NOMO-1 treated with dmso at 0.1 percent for 144 hours (cell line): ENCODE measurements at regions not wholly inside any gene's neighbourhood (a gene's known extent, or its start where the extent isn't known, plus 50 kb on each side); places are given as distances from the start of the nearest gene placed in this dataset.

Source experiments
- DNase-seq: peaks from one replicate; lab custom pipeline; 2025; ENCODE audit not compliant: unreplicated experiment; lab: John Stamatoyannopoulos, UW

GRCh38 chr11:97361812-97362378 is 972.1 kb downstream of the JRKL start:
- no peak for DNase-seq

- no peak for DNase-seq
Observed at GRCh38 chr11:97363331-97363730, 973.5 kb downstream of the JRKL start.

- DNase-seq, result no peak
Observed at GRCh38 chr11:97364047-97364446, 974.2 kb downstream of the JRKL start.

- DNase-seq, result no peak
Observed at GRCh38 chr11:97367406-97368083, 977.7 kb downstream of the JRKL start.

- no peak for DNase-seq
Observed at GRCh38 chr11:97389270-97389669, 999.5 kb downstream of the JRKL start.

GRCh38 chr11:97398246-97398645 is 1008.4 kb downstream of the JRKL start:
- no peak for DNase-seq

- no peak for DNase-seq
Observed at GRCh38 chr11:97409141-97409540, 1019.3 kb downstream of the JRKL start.

- no peak for DNase-seq
Observed at GRCh38 chr11:97414801-97415200, 1025.0 kb downstream of the JRKL start.

GRCh38 chr11:97419729-97420128 is 1029.9 kb downstream of the JRKL start:
- no peak for DNase-seq

GRCh38 chr11:97428247-97428790 is 1038.5 kb downstream of the JRKL start:
- DNase-seq, result no peak

GRCh38 chr11:97430877-97431276 is 1041.1 kb downstream of the JRKL start:
- DNase-seq, result no peak

GRCh38 chr11:97432926-97433325 is 1043.1 kb downstream of the JRKL start:
- DNase-seq, result no peak

GRCh38 chr11:97445561-97445960 is 1055.7 kb downstream of the JRKL start:
- DNase-seq, result no peak

- no peak for DNase-seq
Observed at GRCh38 chr11:97451441-97451840, 1061.6 kb downstream of the JRKL start.

- DNase-seq, result no peak
Observed at GRCh38 chr11:97454988-97455387, 1065.2 kb downstream of the JRKL start.

- no peak for DNase-seq
Observed at GRCh38 chr11:97460091-97460490, 1070.3 kb downstream of the JRKL start.

- no peak for DNase-seq
Observed at GRCh38 chr11:97461044-97461880, 1071.4 kb downstream of the JRKL start.

- no peak for DNase-seq
Observed at GRCh38 chr11:97461934-97462333, 1072.1 kb downstream of the JRKL start.

GRCh38 chr11:97463891-97464290 is 1074.1 kb downstream of the JRKL start:
- DNase-seq, result no peak

GRCh38 chr11:97471480-97471879 is 1081.7 kb downstream of the JRKL start:
- DNase-seq, result no peak

- DNase-seq, result no peak
Observed at GRCh38 chr11:97487387-97487786, 1097.6 kb downstream of the JRKL start.

GRCh38 chr11:97498891-97499290 is 1109.1 kb downstream of the JRKL start:
- DNase-seq, result no peak
